SK-N-SH (cell line): ENCODE measurements at regions not wholly inside any gene's neighbourhood (a gene's known extent, or its start where the extent isn't known, plus 50 kb on each side); places are given as distances from the start of the nearest gene placed in this dataset.

Experiments used
- CTCF ChIA-PET: fragments of 300-600, 350-600 bp; formaldehyde crosslinking; extraction: SDS; loops from one replicate; lab custom pipeline; 2021; lab: Yijun Ruan, JAX
- POLR2A ChIA-PET: fragments of 350-600 bp; sonication (Branson Sonifier 250); formaldehyde crosslinking; extraction: SDS; loops from one replicate; lab custom pipeline; 2020; ENCODE audit warnings: antibody characterized with exemption, inconsistent platforms; lab: Yijun Ruan, JAX
- DNase-seq: peaks from one replicate; pipeline ENCODE4 v3.0.0; 2012
- H2AFZ ChIP-seq: fragments of 200-600 bp; sonication (generic); 2 replicates; pipeline ENCODE4 v1.8.1; 2016; ENCODE audit warnings: antibody characterized with exemption, mild to moderate bottlenecking, low read depth
- H3F3A ChIP-seq: fragments of 200-600 bp; sonication (generic); replicated peaks from 2 replicates; pipeline ENCODE3; 2016; ENCODE audit warnings: antibody characterized with exemption, mild to moderate bottlenecking; ENCODE audit not compliant: insufficient read depth
- H3K27ac ChIP-seq, 2 experiments: fragments of 200-500 bp in 1 of 2; fragments of 200-600 bp in 1 of 2; sonication (Bioruptor generic) in 1 of 2; sonication (generic), shearing (Covaris generic) in 1 of 2; 2 replicates each; pipeline versions ENCODE4 v1.5.1 to v1.6.1; 2014 to 2016; ENCODE audit warnings: low read depth in 2 of 2, inconsistent platforms in 1 of 2, low read length in 1 of 2, mild to moderate bottlenecking in 1 of 2, mixed read lengths in 1 of 2
- H3K27me3 ChIP-seq: fragments of 200-600 bp; sonication (generic), shearing (Covaris generic); 2 replicates; pipeline ENCODE4 v1.6.1; 2016; ENCODE audit warnings: mixed run types; ENCODE audit not compliant: insufficient read depth
- H3K36me3 ChIP-seq, 2 experiments: fragments of 200-500 bp in 1 of 2; fragments of 200-600 bp in 1 of 2; sonication (Bioruptor generic) in 1 of 2; sonication (generic) in 1 of 2; replicated peaks in 1 of 2; 2 replicates each; pipeline versions ENCODE3 to v1.5.1; 2014 to 2016; ENCODE audit warnings: low read length in 1 of 2, mild to moderate bottlenecking in 1 of 2; ENCODE audit not compliant: insufficient read depth in 2 of 2, control insufficient read depth in 1 of 2
- H3K4me1 ChIP-seq, 2 experiments: fragments of 200-500 bp in 1 of 2; fragments of 200-600 bp in 1 of 2; sonication (Bioruptor generic) in 1 of 2; sonication (generic), shearing (Covaris generic) in 1 of 2; 2 replicates each; pipeline versions ENCODE4 v1.5.1 to v1.6.1; 2014 to 2016; ENCODE audit warnings: low read depth in 1 of 2, low read length in 1 of 2, mixed run types in 1 of 2; ENCODE audit not compliant: insufficient read depth in 2 of 2, control insufficient read depth in 1 of 2
- H3K4me2 ChIP-seq: fragments of 200-600 bp; sonication (generic), shearing (Covaris generic); 2 replicates; pipeline ENCODE4 v1.6.1; 2017; ENCODE audit warnings: mixed run types
- H3K4me3 ChIP-seq, 2 experiments: fragments of 200-500 bp in 1 of 2; fragments of 200-600 bp in 1 of 2; sonication (Bioruptor generic) in 1 of 2; sonication (generic), shearing (Covaris generic) in 1 of 2; 2 replicates each; pipeline versions ENCODE4 v1.5.1 to v1.8.1; 2014 to 2016; ENCODE audit warnings: low read depth in 2 of 2, inconsistent platforms in 1 of 2, low read length in 1 of 2, mild to moderate bottlenecking in 1 of 2, mixed read lengths in 1 of 2, moderate library complexity in 1 of 2
- H3K79me2 ChIP-seq: fragments of 200-600 bp; sonication (generic); 2 replicates; pipeline ENCODE4 v1.8.1; 2017; ENCODE audit warnings: mild to moderate bottlenecking; ENCODE audit not compliant: insufficient read depth
- H3K9ac ChIP-seq: fragments of 200-600 bp; sonication (generic); 2 replicates; pipeline ENCODE4 v1.6.1; 2017; ENCODE audit warnings: mixed run types
- H3K9me2 ChIP-seq: fragments of 200-600 bp; sonication (generic); 2 replicates; pipeline ENCODE4 v1.6.1; 2017; ENCODE audit warnings: mixed run types
- H3K9me3 ChIP-seq: fragments of 200-600 bp; sonication (generic); 2 replicates; pipeline ENCODE4 v1.6.1; 2017; ENCODE audit warnings: mixed run types, mild to moderate bottlenecking, moderate library complexity
- H4K20me1 ChIP-seq: fragments of 200-600 bp; sonication (generic); 2 replicates; pipeline ENCODE4 v1.6.1; 2017; ENCODE audit warnings: mild to moderate bottlenecking, mixed run types; ENCODE audit not compliant: insufficient read depth
- EP300 ChIP-seq, 2 experiments: IDR thresholded peaks; 2 replicates each; pipeline versions ENCODE4 v1.4.0 to v1.6.1; 2012; ENCODE audit warnings: borderline replicate concordance in 1 of 2, low read depth in 1 of 2, low read length in 1 of 2
- EZH2phosphoT487 ChIP-seq: fragments of 200-600 bp; sonication (generic); IDR thresholded peaks from 2 replicates; pipeline ENCODE4 v1.6.1; 2017; ENCODE audit warnings: low read depth, mixed run types, mild to moderate bottlenecking, antibody characterized with exemption, moderate library complexity, borderline replicate concordance
- FOSL2 ChIP-seq: IDR thresholded peaks from 2 replicates; pipeline ENCODE4 v1.4.0; 2012; ENCODE audit warnings: low read depth, mild to moderate bottlenecking, moderate library complexity, borderline replicate concordance
- FOXM1 ChIP-seq: IDR thresholded peaks from 2 replicates; pipeline ENCODE4 v1.4.0; 2012; ENCODE audit warnings: low read depth, mild to moderate bottlenecking
- NFIC ChIP-seq: IDR thresholded peaks from 2 replicates; pipeline ENCODE4 v1.4.0; 2012; ENCODE audit warnings: borderline replicate concordance
- TCF12 ChIP-seq: IDR thresholded peaks from 2 replicates; pipeline ENCODE4 v1.4.0; 2012
- USF1 ChIP-seq: IDR thresholded peaks from 2 replicates; pipeline ENCODE4 v1.4.0; 2012; ENCODE audit warnings: low read depth, borderline replicate concordance
- WGBS: methylation state at CpG from one replicate; pipeline ENCODE4 v1.1.6; 2017; ENCODE audit warnings: low lambda C conversion rate; 5-methylcytosine and 5-hydroxymethylcytosine counted together
- TF ChIP-seq, protein P1 (sequence below): IDR thresholded peaks from 2 replicates; pipeline ENCODE4 v1.6.1; 2012; ENCODE audit warnings: mild to moderate bottlenecking, low read depth, low read length, moderate library complexity
- TF ChIP-seq, protein P2 (sequence below): IDR thresholded peaks from 2 replicates; pipeline ENCODE4 v1.4.0; 2012; ENCODE audit warnings: low read depth, borderline replicate concordance
- TF ChIP-seq, protein P3 (sequence below): fragments of 200-600 bp; sonication (generic); IDR thresholded peaks from 2 replicates; pipeline ENCODE4 v1.6.1; 2017; ENCODE audit warnings: antibody characterized with exemption, mild to moderate bottlenecking, moderate library complexity

DNA sequence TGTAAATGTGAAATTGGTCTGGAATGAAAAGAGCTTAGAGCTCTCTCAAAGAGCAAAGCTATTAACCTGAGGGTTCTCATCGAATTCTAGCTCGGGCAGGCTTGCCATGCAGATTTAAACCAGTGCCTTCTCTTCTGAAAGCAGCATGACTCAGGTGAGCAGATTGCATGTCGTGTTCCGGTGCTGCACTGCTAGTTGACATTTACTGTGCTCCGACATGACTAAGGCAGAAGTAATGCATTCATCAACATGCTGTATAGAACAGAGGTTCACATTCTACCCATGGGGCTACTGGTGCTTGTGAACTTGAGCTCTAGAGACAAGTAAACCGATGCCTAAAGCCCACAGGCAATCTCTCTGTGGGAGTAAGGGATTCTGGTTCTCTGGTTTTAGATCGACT lies 947.7 kb downstream of the EFNB2 start:
- ChIA-PET POLR2A (no interaction called here), CTCF (no interaction called here)
- no peaks in the 10 kb centered on the region for H4K20me1 ChIP-seq
- no peaks in the 10 kb centered on the region for H3K79me2 ChIP-seq
- DNase-seq: no peak
- no peaks in the 10 kb centered on the region for H3K9me2 ChIP-seq
- no peak overlapping the region for H2AFZ ChIP-seq
- no peaks in the 10 kb centered on the region for H3K36me3 ChIP-seq
- H3K27ac ChIP-seq: no peak overlapping the region
- H3K4me1 ChIP-seq: no peaks in the 10 kb centered on the region
- H3F3A ChIP-seq: no peaks in the 10 kb centered on the region
- H3K9ac ChIP-seq: no peak overlapping the region
- TF ChIP-seq TCF12 (no peak), NFIC (no peak), EZH2phosphoT487 (no peak)
- TF ChIP-seq, protein P1, sequence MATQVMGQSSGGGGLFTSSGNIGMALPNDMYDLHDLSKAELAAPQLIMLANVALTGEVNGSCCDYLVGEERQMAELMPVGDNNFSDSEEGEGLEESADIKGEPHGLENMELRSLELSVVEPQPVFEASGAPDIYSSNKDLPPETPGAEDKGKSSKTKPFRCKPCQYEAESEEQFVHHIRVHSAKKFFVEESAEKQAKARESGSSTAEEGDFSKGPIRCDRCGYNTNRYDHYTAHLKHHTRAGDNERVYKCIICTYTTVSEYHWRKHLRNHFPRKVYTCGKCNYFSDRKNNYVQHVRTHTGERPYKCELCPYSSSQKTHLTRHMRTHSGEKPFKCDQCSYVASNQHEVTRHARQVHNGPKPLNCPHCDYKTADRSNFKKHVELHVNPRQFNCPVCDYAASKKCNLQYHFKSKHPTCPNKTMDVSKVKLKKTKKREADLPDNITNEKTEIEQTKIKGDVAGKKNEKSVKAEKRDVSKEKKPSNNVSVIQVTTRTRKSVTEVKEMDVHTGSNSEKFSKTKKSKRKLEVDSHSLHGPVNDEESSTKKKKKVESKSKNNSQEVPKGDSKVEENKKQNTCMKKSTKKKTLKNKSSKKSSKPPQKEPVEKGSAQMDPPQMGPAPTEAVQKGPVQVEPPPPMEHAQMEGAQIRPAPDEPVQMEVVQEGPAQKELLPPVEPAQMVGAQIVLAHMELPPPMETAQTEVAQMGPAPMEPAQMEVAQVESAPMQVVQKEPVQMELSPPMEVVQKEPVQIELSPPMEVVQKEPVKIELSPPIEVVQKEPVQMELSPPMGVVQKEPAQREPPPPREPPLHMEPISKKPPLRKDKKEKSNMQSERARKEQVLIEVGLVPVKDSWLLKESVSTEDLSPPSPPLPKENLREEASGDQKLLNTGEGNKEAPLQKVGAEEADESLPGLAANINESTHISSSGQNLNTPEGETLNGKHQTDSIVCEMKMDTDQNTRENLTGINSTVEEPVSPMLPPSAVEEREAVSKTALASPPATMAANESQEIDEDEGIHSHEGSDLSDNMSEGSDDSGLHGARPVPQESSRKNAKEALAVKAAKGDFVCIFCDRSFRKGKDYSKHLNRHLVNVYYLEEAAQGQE: no peak
- no peak overlapping the region for H3K4me3 ChIP-seq
- H3K9me3 ChIP-seq: no peaks in the 10 kb centered on the region
- no peaks in the 10 kb centered on the region for H3K27me3 ChIP-seq
- WGBS: 50% methylated on average over 7 of the region's 7 CpGs
- H3K4me2 ChIP-seq: no peak overlapping the region

DNA sequence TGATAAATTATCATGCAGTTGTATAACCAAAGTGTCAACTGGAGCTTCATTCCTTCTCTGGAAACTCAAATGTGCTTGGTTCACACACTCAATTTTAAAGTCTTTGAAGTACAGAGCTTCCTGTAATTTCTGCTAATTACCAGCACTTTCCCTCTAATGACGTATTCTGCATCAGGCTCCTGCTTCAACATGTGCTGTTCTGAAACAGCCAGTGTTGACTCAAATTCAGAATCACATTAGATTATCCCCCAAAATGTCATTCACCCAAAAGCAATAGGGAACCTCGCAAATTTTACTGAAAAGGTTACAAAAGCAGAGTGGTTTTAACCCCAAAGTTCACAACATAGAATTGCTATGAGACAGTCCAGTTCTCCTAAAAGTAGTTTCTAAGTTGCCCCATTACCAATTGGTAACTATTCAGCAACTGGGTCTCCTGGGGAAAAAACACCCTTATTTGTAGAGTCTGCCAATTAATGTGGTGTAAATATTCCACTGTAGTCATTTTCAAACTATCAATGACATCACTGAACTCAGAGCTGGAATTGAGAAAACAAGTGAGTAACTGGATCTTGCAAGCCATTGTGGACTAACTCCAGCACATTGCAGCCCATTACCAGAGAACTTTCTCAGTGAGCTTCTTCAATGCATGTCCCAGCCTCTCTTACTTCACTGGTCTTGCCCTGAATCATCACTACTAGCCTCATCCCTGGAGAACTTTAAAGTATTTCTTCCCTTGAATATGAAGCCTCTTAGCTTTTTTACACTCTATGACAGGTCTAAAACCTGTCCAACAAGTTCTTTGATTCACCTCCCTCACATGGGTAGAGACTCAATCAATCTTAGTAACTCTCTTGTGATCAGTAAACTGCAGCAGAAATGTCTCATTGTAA lies 955.4 kb downstream of the EFNB2 start:
- ChIA-PET CTCF (no interaction called here), POLR2A (no interaction called here)
- Histone ChIP-seq H3K9ac (no peak overlapping the region), H2AFZ (no peak overlapping the region), H3F3A (no peaks in the 10 kb centered on the region), H3K36me3 (no peaks in the 10 kb centered on the region), H3K4me1 (no peaks in the 10 kb centered on the region), H4K20me1 (no peaks in the 10 kb centered on the region), H3K9me2 (no peaks in the 10 kb centered on the region), H3K27ac (no peak overlapping the region), H3K9me3 (no peaks in the 10 kb centered on the region), H3K27me3 (no peaks in the 10 kb centered on the region), H3K4me3 (no peak overlapping the region), H3K79me2 (no peaks in the 10 kb centered on the region), H3K4me2 (no peak overlapping the region)
- DNase-seq: no peak
- TF ChIP-seq USF1: no peak
- no peak for TF ChIP-seq TCF12
- no peak for TF ChIP-seq FOXM1
- TF ChIP-seq NFIC: no peak
- TF ChIP-seq, protein P2, sequence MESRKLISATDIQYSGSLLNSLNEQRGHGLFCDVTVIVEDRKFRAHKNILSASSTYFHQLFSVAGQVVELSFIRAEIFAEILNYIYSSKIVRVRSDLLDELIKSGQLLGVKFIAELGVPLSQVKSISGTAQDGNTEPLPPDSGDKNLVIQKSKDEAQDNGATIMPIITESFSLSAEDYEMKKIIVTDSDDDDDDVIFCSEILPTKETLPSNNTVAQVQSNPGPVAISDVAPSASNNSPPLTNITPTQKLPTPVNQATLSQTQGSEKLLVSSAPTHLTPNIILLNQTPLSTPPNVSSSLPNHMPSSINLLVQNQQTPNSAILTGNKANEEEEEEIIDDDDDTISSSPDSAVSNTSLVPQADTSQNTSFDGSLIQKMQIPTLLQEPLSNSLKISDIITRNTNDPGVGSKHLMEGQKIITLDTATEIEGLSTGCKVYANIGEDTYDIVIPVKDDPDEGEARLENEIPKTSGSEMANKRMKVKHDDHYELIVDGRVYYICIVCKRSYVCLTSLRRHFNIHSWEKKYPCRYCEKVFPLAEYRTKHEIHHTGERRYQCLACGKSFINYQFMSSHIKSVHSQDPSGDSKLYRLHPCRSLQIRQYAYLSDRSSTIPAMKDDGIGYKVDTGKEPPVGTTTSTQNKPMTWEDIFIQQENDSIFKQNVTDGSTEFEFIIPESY: no peak
- TF ChIP-seq, protein P3, sequence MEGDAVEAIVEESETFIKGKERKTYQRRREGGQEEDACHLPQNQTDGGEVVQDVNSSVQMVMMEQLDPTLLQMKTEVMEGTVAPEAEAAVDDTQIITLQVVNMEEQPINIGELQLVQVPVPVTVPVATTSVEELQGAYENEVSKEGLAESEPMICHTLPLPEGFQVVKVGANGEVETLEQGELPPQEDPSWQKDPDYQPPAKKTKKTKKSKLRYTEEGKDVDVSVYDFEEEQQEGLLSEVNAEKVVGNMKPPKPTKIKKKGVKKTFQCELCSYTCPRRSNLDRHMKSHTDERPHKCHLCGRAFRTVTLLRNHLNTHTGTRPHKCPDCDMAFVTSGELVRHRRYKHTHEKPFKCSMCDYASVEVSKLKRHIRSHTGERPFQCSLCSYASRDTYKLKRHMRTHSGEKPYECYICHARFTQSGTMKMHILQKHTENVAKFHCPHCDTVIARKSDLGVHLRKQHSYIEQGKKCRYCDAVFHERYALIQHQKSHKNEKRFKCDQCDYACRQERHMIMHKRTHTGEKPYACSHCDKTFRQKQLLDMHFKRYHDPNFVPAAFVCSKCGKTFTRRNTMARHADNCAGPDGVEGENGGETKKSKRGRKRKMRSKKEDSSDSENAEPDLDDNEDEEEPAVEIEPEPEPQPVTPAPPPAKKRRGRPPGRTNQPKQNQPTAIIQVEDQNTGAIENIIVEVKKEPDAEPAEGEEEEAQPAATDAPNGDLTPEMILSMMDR: no peak
- TF ChIP-seq FOSL2: no peak
- TF ChIP-seq EP300 (IDR thresholded peaks at IDR 0.05; ENCODE audit: borderline replicate concordance in 1 of 2, low read depth in 1 of 2, low read length in 1 of 2): no peak
- 26% methylated on average over 2 of the region's 2 CpGs for WGBS
